ENCODE measurements at regions not wholly inside any gene's neighbourhood (a gene's known extent, or its start where the extent isn't known, plus 50 kb on each side); places are given as distances from the start of the nearest gene placed in this dataset.
A peak's percentile ranks its signal among the peaks of the same experiment; 100 is the strongest.

DNA sequence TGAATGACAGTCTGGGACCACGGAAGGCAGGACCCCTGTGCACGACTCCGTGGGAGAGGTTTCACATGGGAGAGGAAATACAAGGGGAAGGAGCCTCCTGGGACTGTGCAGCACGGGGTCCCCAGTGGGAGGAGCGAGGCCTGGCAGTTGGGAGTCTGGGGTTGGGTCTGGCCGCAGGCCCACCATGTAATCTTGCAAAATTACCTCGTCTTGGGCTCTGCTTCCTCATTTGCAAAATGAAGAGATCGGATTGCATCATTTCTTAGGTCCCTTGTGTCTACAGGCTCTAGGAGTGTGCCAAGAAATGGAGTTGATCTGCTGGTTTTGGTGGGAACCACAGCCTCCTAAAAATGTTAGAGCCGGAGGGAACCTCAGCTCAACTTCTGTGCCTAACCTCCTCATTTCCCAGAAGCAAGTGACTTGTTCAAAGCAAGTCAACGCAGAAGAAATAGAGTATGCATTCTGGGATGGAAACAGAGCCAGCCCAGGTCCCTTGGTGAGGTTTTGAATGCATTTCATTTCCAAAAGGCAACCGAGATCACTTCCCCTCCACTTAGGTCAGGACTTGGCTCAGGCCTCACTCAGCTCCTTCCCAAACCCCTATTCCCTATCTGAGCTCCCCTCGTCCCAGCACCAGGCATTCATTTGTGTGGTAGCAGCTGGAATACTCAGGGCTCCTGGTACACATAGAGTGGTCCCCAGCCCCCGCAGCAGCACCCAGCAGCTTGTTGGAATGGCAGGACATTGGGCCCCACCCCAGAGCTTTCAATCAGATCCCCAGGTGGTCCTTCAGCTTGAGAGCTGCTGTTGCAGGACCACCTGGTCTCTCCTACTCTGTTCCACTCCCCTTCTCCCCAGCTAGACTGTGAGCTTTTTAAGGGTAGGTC lies 267.7 kb downstream of the XXYLT1 start:
- Histone ChIP-seq H4K20me1 (ENCODE audit: insufficient read depth, low read length) (no peaks in the 10 kb centered on the region), H3K36me3 (ENCODE audit: insufficient read depth, low read length) (no peaks in the 10 kb centered on the region), H3K9me3 (ENCODE audit: low read depth, low read length) (no peaks in the 10 kb centered on the region), H3K79me2 (ENCODE audit: insufficient read depth, low read length) (no peaks in the 10 kb centered on the region), H3K4me1 (ENCODE audit: insufficient read depth, low read length) (no peaks in the 10 kb centered on the region), H3K4me2 (ENCODE audit: insufficient read depth, low read length) (peak overlapping the region; percentile 10), H2AFZ (ENCODE audit: low read length) (no peak overlapping the region), H3K27ac (ENCODE audit: low read depth, low read length) (no peak overlapping the region), H3K27me3 (ENCODE audit: insufficient read depth, low read length) (peaks cover 45% of the 10 kb centered on the region), H3K4me3 (ENCODE audit: insufficient read depth, low read length) (no peak overlapping the region)
- TF ChIP-seq, protein P1, sequence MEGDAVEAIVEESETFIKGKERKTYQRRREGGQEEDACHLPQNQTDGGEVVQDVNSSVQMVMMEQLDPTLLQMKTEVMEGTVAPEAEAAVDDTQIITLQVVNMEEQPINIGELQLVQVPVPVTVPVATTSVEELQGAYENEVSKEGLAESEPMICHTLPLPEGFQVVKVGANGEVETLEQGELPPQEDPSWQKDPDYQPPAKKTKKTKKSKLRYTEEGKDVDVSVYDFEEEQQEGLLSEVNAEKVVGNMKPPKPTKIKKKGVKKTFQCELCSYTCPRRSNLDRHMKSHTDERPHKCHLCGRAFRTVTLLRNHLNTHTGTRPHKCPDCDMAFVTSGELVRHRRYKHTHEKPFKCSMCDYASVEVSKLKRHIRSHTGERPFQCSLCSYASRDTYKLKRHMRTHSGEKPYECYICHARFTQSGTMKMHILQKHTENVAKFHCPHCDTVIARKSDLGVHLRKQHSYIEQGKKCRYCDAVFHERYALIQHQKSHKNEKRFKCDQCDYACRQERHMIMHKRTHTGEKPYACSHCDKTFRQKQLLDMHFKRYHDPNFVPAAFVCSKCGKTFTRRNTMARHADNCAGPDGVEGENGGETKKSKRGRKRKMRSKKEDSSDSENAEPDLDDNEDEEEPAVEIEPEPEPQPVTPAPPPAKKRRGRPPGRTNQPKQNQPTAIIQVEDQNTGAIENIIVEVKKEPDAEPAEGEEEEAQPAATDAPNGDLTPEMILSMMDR (IDR thresholded peaks at IDR 0.05; ENCODE audit: extremely low read depth, low read depth, low read length), result no peak
- DNase-seq (ENCODE audit: insufficient read length, low spot score, missing footprints), result peak; percentile 84

DNA sequence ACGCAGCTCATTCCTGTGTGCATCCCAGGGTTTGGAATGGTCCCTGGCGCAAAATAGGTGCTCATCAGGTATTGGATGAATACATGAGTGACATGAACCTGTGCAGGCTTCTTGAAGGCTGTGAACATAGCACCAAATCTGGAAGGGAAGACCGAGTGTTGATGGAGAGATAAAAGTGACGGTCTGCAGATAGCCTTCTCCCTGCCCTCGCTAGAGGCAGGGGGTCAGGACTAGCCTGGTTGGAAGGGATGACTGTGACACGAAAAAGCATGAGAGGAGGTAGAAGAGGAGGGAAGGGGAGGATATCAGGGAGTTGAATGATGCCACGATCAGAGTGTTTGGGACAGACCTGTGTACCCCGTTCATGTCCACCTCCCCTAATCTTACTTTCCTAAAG lies 267.1 kb downstream of the XXYLT1 start:
- Histone ChIP-seq H3K27ac (ENCODE audit: low read depth, low read length) (no peak overlapping the region), H3K4me1 (ENCODE audit: insufficient read depth, low read length) (no peaks in the 10 kb centered on the region), H3K36me3 (ENCODE audit: insufficient read depth, low read length) (no peaks in the 10 kb centered on the region), H3K4me3 (ENCODE audit: insufficient read depth, low read length) (no peak overlapping the region), H4K20me1 (ENCODE audit: insufficient read depth, low read length) (no peaks in the 10 kb centered on the region), H3K9me3 (ENCODE audit: low read depth, low read length) (no peaks in the 10 kb centered on the region), H2AFZ (ENCODE audit: low read length) (no peak overlapping the region), H3K4me2 (ENCODE audit: insufficient read depth, low read length) (no peak overlapping the region), H3K27me3 (ENCODE audit: insufficient read depth, low read length) (peaks cover 49% of the 10 kb centered on the region), H3K79me2 (ENCODE audit: insufficient read depth, low read length) (no peaks in the 10 kb centered on the region)
- DNase-seq (ENCODE audit: insufficient read length, low spot score, missing footprints), result no peak
- TF ChIP-seq, protein P1 (IDR thresholded peaks at IDR 0.05; ENCODE audit: extremely low read depth, low read depth, low read length), result no peak

DNA sequence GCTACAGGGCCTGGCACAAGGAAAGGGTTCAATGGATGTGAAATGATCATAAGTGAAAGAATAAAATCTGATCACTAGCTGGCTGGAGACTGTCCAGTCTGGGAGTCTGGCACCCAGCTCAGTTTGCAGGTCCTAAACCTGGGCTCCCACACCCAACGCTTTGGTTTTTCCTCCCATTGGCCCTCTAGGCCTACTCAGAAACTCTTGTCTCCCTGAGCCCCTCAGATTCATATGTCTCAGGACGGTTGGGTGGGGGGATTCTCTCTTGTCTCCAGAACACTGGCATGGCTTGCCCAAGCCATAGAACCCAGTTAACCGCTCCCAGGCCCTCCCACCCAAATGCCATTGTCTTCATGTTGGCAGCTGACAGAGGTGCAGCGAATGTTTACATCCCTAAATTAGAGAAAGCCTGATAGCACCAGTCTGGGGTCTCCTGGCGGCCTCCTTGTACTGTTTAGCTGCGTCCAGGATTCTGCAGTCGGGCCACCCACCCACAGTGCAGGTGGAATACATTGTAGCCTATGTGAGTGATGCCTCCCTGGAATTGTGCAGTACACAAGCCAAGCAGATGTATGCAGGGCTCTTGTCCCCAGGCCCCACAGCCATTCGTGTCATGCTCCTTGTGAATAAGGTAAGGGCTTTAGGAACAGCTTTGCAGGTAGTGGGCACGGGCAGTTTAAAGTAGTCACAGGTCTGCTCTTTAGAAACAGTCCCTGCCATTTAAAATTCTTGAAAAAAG lies 266.3 kb downstream of the XXYLT1 start:
- Histone ChIP-seq H3K36me3 (ENCODE audit: insufficient read depth, low read length) (no peaks in the 10 kb centered on the region), H3K79me2 (ENCODE audit: insufficient read depth, low read length) (no peaks in the 10 kb centered on the region), H3K4me1 (ENCODE audit: insufficient read depth, low read length) (no peaks in the 10 kb centered on the region), H3K27ac (ENCODE audit: low read depth, low read length) (no peak overlapping the region), H3K9me3 (ENCODE audit: low read depth, low read length) (no peaks in the 10 kb centered on the region), H4K20me1 (ENCODE audit: insufficient read depth, low read length) (no peaks in the 10 kb centered on the region), H3K27me3 (ENCODE audit: insufficient read depth, low read length) (peaks cover 49% of the 10 kb centered on the region), H3K4me3 (ENCODE audit: insufficient read depth, low read length) (no peak overlapping the region), H2AFZ (ENCODE audit: low read length) (no peak overlapping the region), H3K4me2 (ENCODE audit: insufficient read depth, low read length) (no peak overlapping the region)
- DNase-seq (ENCODE audit: insufficient read length, low spot score, missing footprints), result peak; percentile 52
- TF ChIP-seq, protein P1 (IDR thresholded peaks at IDR 0.05; ENCODE audit: extremely low read depth, low read depth, low read length), result no peak

DNA sequence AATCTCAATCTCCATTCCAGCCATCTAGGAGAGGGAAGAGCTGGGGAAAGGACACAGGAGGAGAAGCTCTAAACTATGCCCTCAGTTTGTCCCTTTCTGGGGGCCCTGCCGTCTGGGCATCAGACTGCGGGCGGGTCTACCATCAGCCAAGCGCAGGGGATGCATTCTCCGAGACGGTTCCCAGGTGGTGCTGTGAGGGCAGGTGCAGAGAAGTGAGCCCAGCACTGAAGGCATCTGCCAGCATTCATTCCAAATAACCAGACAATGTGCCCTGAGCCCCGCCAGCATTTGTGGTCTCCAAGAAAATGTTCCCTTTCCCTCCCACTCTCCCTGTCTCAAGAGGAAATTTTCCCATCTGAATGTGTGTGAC lies 265.7 kb downstream of the XXYLT1 start:
- Histone ChIP-seq H4K20me1 (ENCODE audit: insufficient read depth, low read length) (no peaks in the 10 kb centered on the region), H3K9me3 (ENCODE audit: low read depth, low read length) (no peaks in the 10 kb centered on the region), H3K27ac (ENCODE audit: low read depth, low read length) (no peak overlapping the region), H3K27me3 (ENCODE audit: insufficient read depth, low read length) (peaks cover 49% of the 10 kb centered on the region), H3K36me3 (ENCODE audit: insufficient read depth, low read length) (no peaks in the 10 kb centered on the region), H3K4me1 (ENCODE audit: insufficient read depth, low read length) (no peaks in the 10 kb centered on the region), H3K4me3 (ENCODE audit: insufficient read depth, low read length) (no peak overlapping the region), H3K79me2 (ENCODE audit: insufficient read depth, low read length) (no peaks in the 10 kb centered on the region), H3K4me2 (ENCODE audit: insufficient read depth, low read length) (no peak overlapping the region), H2AFZ (ENCODE audit: low read length) (no peak overlapping the region)
- TF ChIP-seq, protein P1 (IDR thresholded peaks at IDR 0.05; ENCODE audit: extremely low read depth, low read depth, low read length), result no peak
- peak; percentile 43 for DNase-seq (ENCODE audit: insufficient read length, low spot score, missing footprints)
